Neural progenitor cell (in vitro differentiated cells): ENCODE measurements at regions not wholly inside any gene's neighbourhood (a gene's known extent, or its start where the extent isn't known, plus 50 kb on each side); places are given as distances from the start of the nearest gene placed in this dataset.
"Not testable (repeated sequence)": the region's sequence is repeated elsewhere in the genome, so short reads cannot be mapped to it uniquely, and the experiment has no call there.

ENCODE experiments used
- EZH2 ChIP-seq: fragments of 200-600 bp; sonication (generic); IDR thresholded peaks from 2 replicates; pipeline ENCODE4 v1.6.1; 2017; ENCODE audit warnings: antibody characterized with exemption, mild to moderate bottlenecking, moderate library complexity
- TF ChIP-seq, protein P1 (sequence below): fragments of 200-600 bp; sonication (generic); IDR thresholded peaks from 2 replicates; pipeline ENCODE4 v1.5.1; 2017; ENCODE audit warnings: antibody characterized with exemption, mild to moderate bottlenecking

DNA sequence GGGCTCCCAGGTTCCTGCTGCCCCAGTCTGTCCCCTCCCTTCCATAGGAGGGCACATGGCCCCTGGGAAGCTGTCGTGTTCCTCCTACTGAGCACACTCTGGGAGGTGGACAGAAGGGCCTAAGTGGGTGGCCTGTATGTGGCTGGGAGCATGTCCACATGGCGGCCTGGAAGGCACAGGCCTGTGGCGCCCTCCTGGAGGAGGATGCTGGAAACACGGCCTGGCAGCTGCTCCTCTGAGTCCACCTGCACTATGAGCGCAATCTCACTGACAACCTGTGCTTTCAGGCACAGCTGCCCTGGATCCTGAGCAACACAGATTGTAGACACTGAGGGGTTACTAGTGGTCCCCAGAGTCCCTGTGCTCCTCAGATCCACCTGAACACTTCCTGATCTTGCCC is 52.6 kb upstream of the GOLGA6L6 start:
- TF ChIP-seq, protein P1, sequence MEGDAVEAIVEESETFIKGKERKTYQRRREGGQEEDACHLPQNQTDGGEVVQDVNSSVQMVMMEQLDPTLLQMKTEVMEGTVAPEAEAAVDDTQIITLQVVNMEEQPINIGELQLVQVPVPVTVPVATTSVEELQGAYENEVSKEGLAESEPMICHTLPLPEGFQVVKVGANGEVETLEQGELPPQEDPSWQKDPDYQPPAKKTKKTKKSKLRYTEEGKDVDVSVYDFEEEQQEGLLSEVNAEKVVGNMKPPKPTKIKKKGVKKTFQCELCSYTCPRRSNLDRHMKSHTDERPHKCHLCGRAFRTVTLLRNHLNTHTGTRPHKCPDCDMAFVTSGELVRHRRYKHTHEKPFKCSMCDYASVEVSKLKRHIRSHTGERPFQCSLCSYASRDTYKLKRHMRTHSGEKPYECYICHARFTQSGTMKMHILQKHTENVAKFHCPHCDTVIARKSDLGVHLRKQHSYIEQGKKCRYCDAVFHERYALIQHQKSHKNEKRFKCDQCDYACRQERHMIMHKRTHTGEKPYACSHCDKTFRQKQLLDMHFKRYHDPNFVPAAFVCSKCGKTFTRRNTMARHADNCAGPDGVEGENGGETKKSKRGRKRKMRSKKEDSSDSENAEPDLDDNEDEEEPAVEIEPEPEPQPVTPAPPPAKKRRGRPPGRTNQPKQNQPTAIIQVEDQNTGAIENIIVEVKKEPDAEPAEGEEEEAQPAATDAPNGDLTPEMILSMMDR, result not testable (repeated sequence)
- TF ChIP-seq EZH2, result not testable (repeated sequence)
